Activated T-helper 17 cell treated with anti-CD3 and anti-CD28 coated beads, Interleukin-2, amount 50 U/mL, for 72 hours (primary cell): ENCODE measurements at regions not wholly inside any gene's neighbourhood (a gene's known extent, or its start where the extent isn't known, plus 50 kb on each side); places are given as distances from the start of the nearest gene placed in this dataset.

Experiments used
- ATAC-seq: fragments of 150-1000 bp; cut with Tn5 transposase; replicated peaks from 2 replicates; pipeline ENCODE4 v1.10.0; 2021; ENCODE audit warnings: mild to moderate bottlenecking, moderate library complexity
- H3K27ac Mint-ChIP-seq: one replicate; pipeline ENCODE4 v1.8.0; 2022; ENCODE audit warnings: mixed read lengths
- H3K27me3 Mint-ChIP-seq: one replicate; pipeline ENCODE4 v1.8.0; 2022; ENCODE audit warnings: mixed read lengths
- H3K36me3 Mint-ChIP-seq: one replicate; pipeline ENCODE4 v1.8.0; 2022; ENCODE audit warnings: low read depth, mild to moderate bottlenecking, mixed read lengths
- H3K4me1 Mint-ChIP-seq: one replicate; pipeline ENCODE4 v1.8.0; 2022; ENCODE audit warnings: mixed read lengths
- H3K4me3 Mint-ChIP-seq: one replicate; pipeline ENCODE4 v1.8.0; 2022; ENCODE audit warnings: mild to moderate bottlenecking, mixed read lengths
- H3K9me3 Mint-ChIP-seq: one replicate; pipeline ENCODE4 v1.8.0; 2022; ENCODE audit warnings: mixed read lengths

DNA sequence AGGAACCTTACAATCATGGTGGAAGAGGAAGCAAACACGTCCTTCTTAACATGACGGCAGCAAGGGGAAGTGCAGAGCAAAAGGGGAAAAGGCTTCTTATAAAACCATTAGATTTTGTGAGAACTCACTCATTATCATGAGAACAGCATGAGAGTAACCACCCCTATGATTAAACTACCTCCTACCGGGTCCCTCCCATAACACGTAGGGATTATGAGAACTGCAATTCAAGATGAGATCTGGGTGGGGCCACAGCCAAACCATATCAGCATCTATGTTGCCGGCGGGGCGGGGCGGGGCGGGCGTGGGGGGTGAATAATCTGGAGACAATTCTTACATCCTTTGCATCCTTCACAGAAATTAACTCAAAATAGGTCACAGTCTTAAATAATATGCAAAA lies 58.8 kb upstream of the GFPT2 start:
- H3K36me3 Mint-ChIP-seq = no peaks in the 10 kb centered on the region
- no peaks in the 10 kb centered on the region for H3K9me3 Mint-ChIP-seq
- no peak overlapping the region for H3K4me3 Mint-ChIP-seq
- no peaks in the 10 kb centered on the region for H3K4me1 Mint-ChIP-seq
- peaks cover 7% of the 10 kb centered on the region for H3K27me3 Mint-ChIP-seq
- no peak overlapping the region for H3K27ac Mint-ChIP-seq
- ATAC-seq = no peak

DNA sequence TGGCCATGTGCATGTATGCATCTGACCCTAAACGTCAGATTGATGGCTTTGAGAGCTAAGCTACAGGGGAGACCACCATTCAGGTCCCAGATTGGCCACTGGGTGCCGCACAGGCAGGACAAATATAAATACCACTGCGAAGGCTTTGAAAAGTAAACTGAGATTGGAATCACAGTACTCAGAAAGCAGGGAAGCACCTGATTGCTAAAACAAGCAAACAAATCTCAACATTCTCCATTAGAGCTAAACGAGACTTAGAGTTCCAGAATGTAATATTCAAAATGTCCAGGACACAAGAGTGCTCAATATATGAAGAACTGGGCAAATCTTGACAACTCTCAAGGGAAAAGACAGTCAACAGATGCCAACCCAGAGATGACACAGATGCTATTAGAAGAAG lies 61.0 kb upstream of the GFPT2 start:
- H3K4me1 Mint-ChIP-seq = no peaks in the 10 kb centered on the region
- no peaks in the 10 kb centered on the region for H3K36me3 Mint-ChIP-seq
- no peaks in the 10 kb centered on the region for H3K9me3 Mint-ChIP-seq
- H3K27ac Mint-ChIP-seq = no peak overlapping the region
- no peak overlapping the region for H3K4me3 Mint-ChIP-seq
- no peak for ATAC-seq
- H3K27me3 Mint-ChIP-seq = peaks cover 21% of the 10 kb centered on the region

DNA sequence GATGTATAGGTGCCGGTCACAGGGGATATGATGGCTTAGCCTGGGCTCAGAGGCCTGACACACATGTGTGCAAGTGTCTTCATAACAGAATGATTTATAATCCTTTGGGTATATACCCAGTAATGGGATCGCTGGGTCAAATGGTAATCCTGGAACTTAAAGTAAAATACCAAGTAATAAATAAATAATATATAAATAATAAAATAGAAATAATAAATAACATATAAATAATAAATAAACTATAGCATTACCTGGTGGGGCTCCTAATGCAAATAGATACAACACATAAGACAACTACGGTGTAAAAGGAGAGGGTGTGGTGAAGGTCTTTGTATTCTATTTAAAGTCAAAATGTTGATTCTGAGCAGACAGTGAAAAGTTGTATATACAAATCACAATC lies 68.5 kb upstream of the GFPT2 start:
- Mint-ChIP-seq H3K36me3 (no peaks in the 10 kb centered on the region), H3K9me3 (no peaks in the 10 kb centered on the region), H3K27me3 (peaks cover 14% of the 10 kb centered on the region), H3K4me1 (no peaks in the 10 kb centered on the region), H3K27ac (no peak overlapping the region), H3K4me3 (no peak overlapping the region)
- ATAC-seq = no peak

DNA sequence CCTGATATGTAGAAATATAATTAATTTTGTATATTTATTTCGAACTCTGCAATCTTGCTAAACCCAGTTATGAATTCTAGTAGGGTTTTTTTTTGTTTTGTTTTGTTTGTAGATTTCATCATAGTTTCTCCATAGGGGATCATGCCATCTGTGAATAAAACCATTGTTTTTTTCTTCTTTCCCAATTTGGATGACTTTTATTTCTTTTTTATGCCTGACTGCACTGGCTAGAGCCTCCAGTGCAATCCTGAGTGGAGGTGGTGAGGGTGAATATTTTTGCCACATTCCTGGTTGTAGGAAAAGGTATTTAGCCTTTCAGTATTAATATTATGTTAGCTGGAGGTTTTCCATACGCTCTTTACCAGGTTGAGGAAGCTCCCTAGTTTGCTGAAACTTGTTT lies 70.0 kb upstream of the GFPT2 start:
- H3K27me3 Mint-ChIP-seq = peaks cover 5% of the 10 kb centered on the region
- H3K4me1 Mint-ChIP-seq = no peaks in the 10 kb centered on the region
- no peak for ATAC-seq
- no peaks in the 10 kb centered on the region for H3K36me3 Mint-ChIP-seq
- no peak overlapping the region for H3K4me3 Mint-ChIP-seq
- H3K27ac Mint-ChIP-seq = no peak overlapping the region
- no peaks in the 10 kb centered on the region for H3K9me3 Mint-ChIP-seq

DNA sequence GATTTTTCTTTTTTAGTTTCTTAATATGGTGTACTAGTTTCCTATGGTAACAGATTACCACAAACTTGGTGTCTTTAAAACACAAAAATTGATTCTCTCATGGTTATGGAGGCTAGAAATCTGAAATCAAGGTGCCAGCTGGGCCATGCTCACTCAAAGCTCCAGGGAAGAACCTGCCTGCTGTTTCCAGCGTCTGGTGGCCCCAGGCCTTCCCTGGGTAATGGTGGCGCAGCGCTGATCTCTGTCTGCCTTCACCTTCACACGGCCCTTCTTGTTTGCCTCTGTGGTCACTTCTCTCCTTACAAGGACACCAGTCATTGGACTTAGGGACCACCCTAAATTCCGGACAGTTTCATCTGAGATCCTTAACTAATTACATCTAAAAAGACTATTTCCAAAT lies 70.5 kb upstream of the GFPT2 start:
- Mint-ChIP-seq H3K4me1 (no peaks in the 10 kb centered on the region), H3K27ac (no peak overlapping the region), H3K27me3 (no peaks in the 10 kb centered on the region), H3K36me3 (no peaks in the 10 kb centered on the region), H3K9me3 (no peaks in the 10 kb centered on the region), H3K4me3 (no peak overlapping the region)
- no peak for ATAC-seq

DNA sequence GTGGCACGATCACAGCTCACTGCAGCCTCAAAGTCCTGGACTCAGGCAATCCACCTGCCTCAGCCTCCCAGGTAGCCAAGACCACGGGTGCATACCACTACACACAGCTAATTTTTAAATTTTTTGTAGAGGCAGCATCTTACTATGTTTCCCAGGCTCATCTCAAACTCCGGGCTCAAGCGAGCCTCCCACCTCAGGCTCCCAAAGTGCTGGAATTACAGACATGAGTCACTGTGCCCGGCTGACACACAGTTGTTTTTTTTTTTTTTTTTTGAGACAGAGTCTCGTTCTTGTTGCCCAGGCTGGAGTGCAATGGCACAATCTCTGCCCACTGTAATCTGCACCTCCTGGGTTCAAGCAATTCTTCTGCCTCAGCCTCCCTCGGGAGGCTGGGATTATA lies 70.1 kb upstream of the CNOT6 start:
- H3K27me3 Mint-ChIP-seq = no peaks in the 10 kb centered on the region
- no peak for ATAC-seq
- H3K4me3 Mint-ChIP-seq = no peak overlapping the region
- no peaks in the 10 kb centered on the region for H3K4me1 Mint-ChIP-seq
- no peaks in the 10 kb centered on the region for H3K36me3 Mint-ChIP-seq
- H3K9me3 Mint-ChIP-seq = no peaks in the 10 kb centered on the region
- H3K27ac Mint-ChIP-seq = no peak overlapping the region

DNA sequence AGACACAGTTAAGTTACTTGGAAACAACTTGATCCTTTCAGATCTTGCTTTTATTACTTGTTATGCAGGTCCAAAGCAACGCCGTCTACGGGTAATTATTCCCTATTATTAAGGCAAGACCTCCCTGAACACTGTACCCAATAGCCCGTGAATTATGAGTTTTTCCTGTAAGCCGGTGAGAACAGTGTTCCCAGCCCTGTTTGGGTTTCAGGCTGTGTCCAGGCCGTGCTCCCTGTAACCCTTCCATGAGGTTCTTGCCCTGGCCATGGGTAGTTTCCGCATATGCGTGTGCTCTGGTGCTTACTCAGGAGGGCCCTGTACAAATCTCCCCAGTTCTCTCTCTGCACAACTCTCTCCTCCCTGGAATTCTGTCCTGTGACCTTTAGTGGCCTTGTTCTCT lies 65.6 kb upstream of the CNOT6 start:
- no peak for ATAC-seq
- no peaks in the 10 kb centered on the region for H3K4me1 Mint-ChIP-seq
- no peaks in the 10 kb centered on the region for H3K9me3 Mint-ChIP-seq
- H3K36me3 Mint-ChIP-seq = no peaks in the 10 kb centered on the region
- H3K27ac Mint-ChIP-seq = no peak overlapping the region
- no peaks in the 10 kb centered on the region for H3K27me3 Mint-ChIP-seq
- no peak overlapping the region for H3K4me3 Mint-ChIP-seq

DNA sequence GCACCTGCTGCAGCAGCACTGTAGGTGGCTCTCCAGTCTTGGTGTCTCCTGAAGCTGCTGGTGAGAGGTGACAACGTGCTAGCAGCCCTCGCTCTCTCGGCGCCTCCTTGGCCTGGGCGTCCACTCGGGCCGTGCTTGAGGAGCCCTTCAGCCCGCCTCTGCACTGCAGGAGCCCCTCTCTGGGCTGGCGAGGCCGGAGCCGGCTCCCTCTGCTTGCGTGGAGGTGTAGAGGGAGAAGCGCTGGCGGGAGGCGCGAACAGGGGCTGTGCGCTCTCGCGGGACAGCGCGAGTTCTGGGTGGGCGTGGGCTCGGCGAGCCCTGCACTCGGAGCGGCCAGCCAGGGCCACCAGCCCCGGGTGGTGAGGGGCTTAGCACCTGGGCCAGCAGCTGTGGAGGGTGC lies 62.2 kb upstream of the CNOT6 start:
- Mint-ChIP-seq H3K36me3 (no peaks in the 10 kb centered on the region), H3K4me3 (no peak overlapping the region), H3K4me1 (no peaks in the 10 kb centered on the region), H3K27me3 (no peaks in the 10 kb centered on the region), H3K9me3 (no peaks in the 10 kb centered on the region), H3K27ac (no peak overlapping the region)
- no peak for ATAC-seq

DNA sequence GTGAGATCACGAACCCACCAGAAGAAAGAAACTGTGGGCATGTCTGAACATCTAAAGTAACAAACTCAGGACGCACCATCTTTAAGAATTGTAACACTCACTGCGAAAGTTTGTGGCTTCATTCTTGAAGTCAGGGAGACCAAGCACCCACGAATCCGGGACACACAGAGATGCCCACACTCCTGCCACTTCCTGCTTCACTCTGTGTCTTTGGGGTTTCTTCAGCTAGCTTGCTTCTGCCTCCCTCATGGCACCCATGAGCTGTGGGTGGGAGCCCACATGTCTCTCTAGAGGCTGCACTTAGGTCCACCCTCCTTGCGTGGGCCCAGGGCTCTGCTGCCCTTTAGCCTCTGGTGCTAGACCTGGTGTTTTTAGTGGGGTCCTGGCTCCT lies 61.2 kb upstream of the CNOT6 start:
- Mint-ChIP-seq H3K36me3 (no peaks in the 10 kb centered on the region), H3K27me3 (no peaks in the 10 kb centered on the region), H3K4me3 (no peak overlapping the region), H3K27ac (no peak overlapping the region), H3K4me1 (no peaks in the 10 kb centered on the region), H3K9me3 (no peaks in the 10 kb centered on the region)
- ATAC-seq = peak; percentile 52

DNA sequence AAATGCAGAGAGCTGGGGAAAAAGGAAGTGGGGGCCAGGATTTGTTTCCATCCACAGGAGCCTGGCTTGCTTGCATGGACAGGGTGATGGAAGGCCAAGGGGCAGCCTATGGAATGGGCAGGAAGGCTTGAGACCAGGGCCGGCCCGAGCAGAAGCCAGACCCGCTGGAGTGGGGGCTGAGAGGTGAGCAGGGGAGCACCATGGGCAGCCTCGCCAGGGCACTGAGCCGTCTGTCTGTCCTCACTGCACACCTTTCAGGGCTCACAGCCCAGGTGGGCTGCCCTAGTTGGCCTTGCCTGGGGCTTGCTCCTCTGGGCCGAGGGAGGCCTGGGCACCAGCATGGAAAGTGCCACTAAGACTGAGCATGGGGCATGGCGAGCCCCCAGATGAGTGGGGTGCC lies 58.6 kb upstream of the CNOT6 start:
- ATAC-seq = no peak
- Mint-ChIP-seq H3K4me3 (no peak overlapping the region), H3K27ac (no peak overlapping the region), H3K9me3 (no peaks in the 10 kb centered on the region), H3K27me3 (peaks cover 4% of the 10 kb centered on the region), H3K36me3 (no peaks in the 10 kb centered on the region), H3K4me1 (no peaks in the 10 kb centered on the region)

DNA sequence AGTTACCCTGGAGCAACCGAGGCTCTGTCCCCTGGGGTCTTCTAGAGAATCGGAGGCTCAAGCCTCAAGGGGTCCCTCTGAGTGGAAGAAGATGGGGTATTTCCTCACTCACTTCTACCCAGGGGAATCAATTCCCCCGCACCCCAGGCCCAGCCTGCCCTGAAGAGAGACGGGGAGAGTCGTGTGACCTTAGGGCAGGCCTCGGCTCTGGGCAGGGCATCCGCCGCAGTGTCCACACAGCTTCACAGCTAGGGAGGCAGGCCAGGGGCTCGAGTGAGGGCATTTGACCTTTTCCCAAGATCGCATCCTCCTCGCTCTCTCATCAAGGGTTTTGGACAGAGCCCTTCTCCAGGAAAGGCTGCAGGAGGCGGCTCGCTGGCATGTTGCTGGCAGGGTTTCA lies 57.9 kb upstream of the CNOT6 start:
- Mint-ChIP-seq H3K9me3 (no peaks in the 10 kb centered on the region), H3K4me1 (no peaks in the 10 kb centered on the region), H3K36me3 (no peaks in the 10 kb centered on the region), H3K4me3 (no peak overlapping the region), H3K27ac (no peak overlapping the region), H3K27me3 (peaks cover 5% of the 10 kb centered on the region)
- no peak for ATAC-seq

DNA sequence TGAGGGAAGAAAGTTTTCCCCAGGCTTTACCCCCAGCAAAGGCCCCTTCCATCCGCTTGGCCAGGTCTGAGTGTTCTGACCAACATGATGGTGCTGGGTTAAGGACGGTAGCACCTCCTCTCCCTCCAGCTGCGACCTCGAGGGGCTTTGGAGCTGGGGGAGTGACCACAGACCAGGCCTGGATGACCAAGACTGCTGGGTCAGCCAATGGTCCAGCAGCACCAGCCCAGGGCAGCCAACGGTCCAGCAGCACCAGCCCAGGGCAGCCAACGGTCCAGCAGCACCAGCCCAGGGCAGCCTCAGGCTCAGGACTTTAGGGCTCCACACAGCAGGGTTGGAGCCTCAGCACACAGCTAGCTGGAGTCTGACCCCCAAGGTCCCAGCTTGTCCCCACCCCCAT lies 57.2 kb upstream of the CNOT6 start:
- no peak overlapping the region for H3K27ac Mint-ChIP-seq
- H3K4me3 Mint-ChIP-seq = no peak overlapping the region
- no peaks in the 10 kb centered on the region for H3K36me3 Mint-ChIP-seq
- H3K4me1 Mint-ChIP-seq = no peaks in the 10 kb centered on the region
- ATAC-seq = no peak
- H3K9me3 Mint-ChIP-seq = no peaks in the 10 kb centered on the region
- peaks cover 8% of the 10 kb centered on the region for H3K27me3 Mint-ChIP-seq

DNA sequence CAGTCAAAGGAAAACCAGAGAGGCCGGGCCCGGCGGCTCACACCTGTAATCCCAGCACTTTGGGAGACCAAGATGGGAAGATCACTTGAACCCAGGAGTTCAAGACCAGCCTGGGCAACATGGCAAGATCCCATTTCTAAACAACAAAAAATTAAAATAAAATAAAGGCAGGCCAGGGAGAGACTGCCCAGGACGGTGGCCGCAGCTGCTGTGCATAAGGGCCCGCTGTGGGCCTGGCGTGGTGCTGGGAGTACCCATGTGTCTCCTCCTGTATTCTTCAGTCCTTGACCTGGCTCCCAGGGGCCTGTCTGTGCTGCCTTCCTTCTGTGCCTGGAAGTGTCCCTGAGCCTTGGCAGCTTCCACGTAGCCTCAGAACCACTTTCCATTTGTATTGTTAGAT lies 56.8 kb upstream of the CNOT6 start:
- no peak overlapping the region for H3K27ac Mint-ChIP-seq
- H3K36me3 Mint-ChIP-seq = no peaks in the 10 kb centered on the region
- no peaks in the 10 kb centered on the region for H3K9me3 Mint-ChIP-seq
- H3K27me3 Mint-ChIP-seq = peaks cover 8% of the 10 kb centered on the region
- H3K4me1 Mint-ChIP-seq = no peaks in the 10 kb centered on the region
- no peak overlapping the region for H3K4me3 Mint-ChIP-seq
- no peak for ATAC-seq

DNA sequence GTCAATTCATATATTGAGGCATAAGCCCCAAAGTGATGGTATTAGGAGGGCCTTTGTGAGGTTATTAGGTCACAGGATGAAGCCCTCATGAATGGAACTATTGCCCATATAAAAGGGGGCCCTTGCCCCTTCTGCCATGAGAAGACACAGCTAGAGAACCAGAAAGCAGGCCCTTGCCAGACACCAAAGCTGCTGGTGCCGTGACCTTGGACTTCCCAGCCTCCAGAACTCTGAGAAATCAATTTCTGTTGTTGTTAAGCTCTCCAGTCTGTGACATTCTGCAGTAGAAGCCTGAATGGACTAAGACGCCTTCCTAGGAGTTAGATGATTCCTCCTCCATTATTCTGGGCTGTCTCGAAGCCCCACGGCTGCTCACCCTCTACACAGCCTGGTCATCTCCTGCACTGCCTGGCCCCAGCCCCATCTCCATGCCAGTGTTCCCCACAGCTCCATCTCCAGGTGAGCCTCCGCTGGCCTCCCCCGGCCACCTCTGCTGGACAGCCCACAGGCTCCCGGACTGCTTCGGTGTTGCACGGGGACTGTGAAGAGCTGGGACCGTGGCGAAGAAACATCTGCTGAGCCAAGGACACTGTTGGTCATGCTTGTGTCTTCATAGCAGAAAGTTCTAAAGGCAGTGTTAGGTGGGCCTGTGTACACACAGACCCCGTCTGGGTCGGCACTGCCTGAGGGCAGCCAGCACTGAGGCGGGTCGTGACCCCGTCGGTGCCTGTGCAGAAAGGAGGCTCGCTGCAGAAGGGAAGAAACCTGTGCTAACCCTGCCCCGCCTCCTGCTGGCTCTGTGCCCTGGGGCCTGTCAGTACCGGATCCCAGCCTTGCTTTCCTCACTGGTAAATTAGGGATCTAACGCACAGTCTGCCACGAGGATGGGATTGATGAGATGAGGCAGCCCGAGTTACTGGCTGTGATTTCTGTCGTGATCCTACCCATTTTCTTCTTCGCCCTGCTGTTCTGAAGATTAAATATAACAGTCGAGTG lies 55.1 kb upstream of the CNOT6 start:
- no peaks in the 10 kb centered on the region for H3K36me3 Mint-ChIP-seq
- H3K27ac Mint-ChIP-seq = no peak overlapping the region
- no peaks in the 10 kb centered on the region for H3K9me3 Mint-ChIP-seq
- H3K4me3 Mint-ChIP-seq = no peak overlapping the region
- peaks cover 8% of the 10 kb centered on the region for H3K27me3 Mint-ChIP-seq
- H3K4me1 Mint-ChIP-seq = no peaks in the 10 kb centered on the region
- ATAC-seq = no peak

DNA sequence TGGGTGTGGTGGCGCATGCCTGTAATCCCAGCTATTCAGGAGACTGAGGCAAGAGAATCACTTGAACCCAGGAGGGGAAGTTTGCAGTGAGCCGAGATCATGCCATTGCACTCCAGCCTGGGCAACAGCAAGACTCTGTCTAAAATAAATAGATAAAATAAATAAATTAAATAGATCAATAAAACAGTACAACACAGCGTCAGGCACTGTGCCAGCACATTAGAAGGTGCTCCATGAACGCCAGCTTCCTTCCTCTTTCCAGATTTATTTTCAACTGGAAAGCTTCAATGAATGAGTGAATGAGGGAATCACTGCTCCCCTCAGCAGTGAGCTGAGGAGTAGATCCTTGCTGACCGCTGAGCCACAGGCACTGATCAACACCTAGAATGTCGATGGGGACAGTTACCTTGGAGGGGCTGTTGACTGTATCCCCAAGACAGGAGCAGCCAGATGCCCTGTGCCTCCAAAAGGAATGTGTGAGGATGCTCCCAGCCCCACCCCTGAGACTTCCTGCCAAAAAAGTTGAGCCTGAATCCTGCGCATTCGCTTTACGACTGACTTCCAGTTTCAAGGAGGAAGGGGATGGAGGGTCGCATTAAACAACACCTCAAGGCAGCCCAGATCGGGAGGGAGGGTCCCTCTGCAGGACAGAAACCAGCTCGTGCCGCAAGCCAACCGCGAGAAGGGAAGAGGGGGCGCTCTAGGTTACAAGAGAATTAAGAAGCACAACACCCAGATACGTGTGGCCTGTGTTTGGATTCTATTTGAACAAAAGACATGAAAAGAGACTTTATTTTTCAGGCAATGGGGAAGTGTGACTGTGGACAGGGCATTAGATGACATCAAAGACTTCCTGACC lies 54.0 kb upstream of the CNOT6 start:
- no peak overlapping the region for H3K27ac Mint-ChIP-seq
- H3K4me3 Mint-ChIP-seq = no peak overlapping the region
- ATAC-seq = no peak
- H3K4me1 Mint-ChIP-seq = no peaks in the 10 kb centered on the region
- peaks cover 8% of the 10 kb centered on the region for H3K27me3 Mint-ChIP-seq
- no peaks in the 10 kb centered on the region for H3K36me3 Mint-ChIP-seq
- H3K9me3 Mint-ChIP-seq = peaks cover 5% of the 10 kb centered on the region
